K562 (cell line): ENCODE measurements at regions not wholly inside any gene's neighbourhood (a gene's known extent, or its start where the extent isn't known, plus 50 kb on each side); places are given as distances from the start of the nearest gene placed in this dataset.

Experiments
- ATAC-seq: fragments of 200-7000 bp; cut with Tn5 transposase; 3 replicates; pipeline ENCODE4 v1.9.1; 2020; ENCODE audit warnings: moderate library complexity
- BruUV-seq: library from RNA; stranded (reverse); fragments of 400-500 nt; replicated peaks from 2 replicates; lab custom pipeline; 2021; lab: Mats Ljungman, UMichigan
- CTCF ChIA-PET: fragments of 300-600 bp; formaldehyde crosslinking; extraction: SDS; loops from one replicate; lab custom pipeline; 2021; ENCODE audit warnings: low intra/inter-chr PET ratio; lab: Yijun Ruan, JAX
- POLR2A ChIA-PET: fragments of 300-600, 350-650 bp; sonication (Branson Sonifier 250); formaldehyde crosslinking; extraction: SDS; loops from one replicate; lab custom pipeline; 2021; ENCODE audit warnings: antibody characterized with exemption, inconsistent platforms; lab: Yijun Ruan, JAX
- DNase-seq, 4 experiments: peaks; one replicate each; pipeline versions ENCODE4 v3.0.0 to v3.0.0-alpha.2; 2011 to 2018; ENCODE audit warnings: low spot score in 3 of 4, mixed read lengths in 3 of 4; ENCODE audit errors: extremely low read depth in 1 of 4
- FAIRE-seq: peaks from 2 replicates; lab custom pipeline; 2011; peaks lifted over from hg19 to GRCh38; lab: Jason Lieb, UNC
- H2AFZ ChIP-seq: 2 replicates; pipeline ENCODE4 v1.6.0; 2011; ENCODE audit warnings: low read depth, low read length, control low read depth, inconsistent platforms
- H3K27ac ChIP-seq: fragments of 200-600 bp; 3 replicates; pipeline ENCODE4 v1.8.0; 2011; ENCODE audit warnings: low read depth, mild to moderate bottlenecking, control low read depth, inconsistent platforms, low read length, moderate library complexity, mixed read lengths; ENCODE audit errors: extremely low read depth
- H3K27me3 ChIP-seq, 2 experiments: fragments of 300-600 bp in 1 of 2; 2 replicates in 1 of 2; 3 replicates in 1 of 2; pipeline versions ENCODE4 v1.6.0 to v1.8.0; 2011; ENCODE audit warnings: inconsistent platforms in 2 of 2, low read length in 2 of 2, mild to moderate bottlenecking in 1 of 2, mixed read lengths in 1 of 2, moderate library complexity in 1 of 2; ENCODE audit not compliant: control insufficient read depth in 2 of 2, insufficient read depth in 2 of 2
- H3K36me3 ChIP-seq: fragments of 300-600 bp; 3 replicates; pipeline ENCODE4 v1.8.0; 2011; ENCODE audit warnings: mild to moderate bottlenecking, low read length, inconsistent platforms; ENCODE audit not compliant: control insufficient read depth, insufficient read depth
- H3K4me1 ChIP-seq, 2 experiments: fragments of 200-600 bp in 1 of 2; replicated peaks in 1 of 2; 2 replicates in 1 of 2; 3 replicates in 1 of 2; pipeline versions ENCODE4 v1.5.1 to v1.8.0; 2011; ENCODE audit warnings: inconsistent platforms in 2 of 2, low read length in 2 of 2, mild to moderate bottlenecking in 1 of 2, mixed read lengths in 1 of 2, moderate library complexity in 1 of 2; ENCODE audit not compliant: control insufficient read depth in 2 of 2, insufficient read depth in 2 of 2
- H3K4me2 ChIP-seq: 2 replicates; pipeline ENCODE4 v1.6.1; 2011; ENCODE audit warnings: low read length, control low read depth, inconsistent platforms, mixed read lengths; ENCODE audit not compliant: insufficient read depth
- H3K4me3 ChIP-seq: fragments of 200-600 bp; sonication (generic), shearing (Covaris generic); 2 replicates; pipeline ENCODE4 v1.5.1; 2016; ENCODE audit warnings: control low read depth, inconsistent platforms
- H3K79me2 ChIP-seq: fragments of 200-600 bp; 3 replicates; pipeline ENCODE4 v1.8.0; 2011; ENCODE audit warnings: low read length, inconsistent platforms; ENCODE audit not compliant: control insufficient read depth, insufficient read depth
- H3K9ac ChIP-seq, 2 experiments: 2 replicates each; pipeline versions ENCODE4 v1.6.0 to v1.6.1; 2011; ENCODE audit warnings: low read depth in 2 of 2, low read length in 2 of 2, control low read depth in 1 of 2, inconsistent platforms in 1 of 2, mild to moderate bottlenecking in 1 of 2, mixed read lengths in 1 of 2; ENCODE audit not compliant: insufficient read depth in 1 of 2
- H3K9me1 ChIP-seq: one replicate; pipeline ENCODE4 v1.6.0; 2011; ENCODE audit warnings: inconsistent platforms, mild to moderate bottlenecking, low read length, moderate library complexity; ENCODE audit not compliant: control insufficient read depth, insufficient read depth
- H3K9me3 ChIP-seq: replicated peaks from 2 replicates; pipeline ENCODE4 v1.5.1; 2011; ENCODE audit warnings: low read depth, low read length, inconsistent platforms; ENCODE audit not compliant: control insufficient read depth, insufficient read depth
- H4K20me1 ChIP-seq: replicated peaks from 2 replicates; pipeline ENCODE4 v1.6.1; 2011; ENCODE audit warnings: low read length, inconsistent platforms, mixed read lengths; ENCODE audit not compliant: control insufficient read depth, insufficient read depth
- BCL6 ChIP-seq: fragments of 250-450 bp; sonication (Bioruptor Pico); IDR thresholded peaks from 2 replicates; pipeline ENCODE4 v1.4.0; 2020
- HSF4 ChIP-seq: fragments of 250-450 bp; sonication (Bioruptor Pico); IDR thresholded peaks from 2 replicates; pipeline ENCODE4 v2.1.2; 2022; ENCODE audit warnings: mild to moderate bottlenecking, moderate library complexity, borderline replicate concordance
- MYC ChIP-seq, 2 experiments: fragments of 250-450 bp in 1 of 2; sonication (Bioruptor Pico) in 1 of 2; IDR thresholded peaks; 2 replicates each; pipeline versions ENCODE4 v1.5.1 to v1.6.1; 2012 to 2021; ENCODE audit warnings: low read depth in 2 of 2, borderline replicate concordance in 1 of 2, improper control_type of control experiment in 1 of 2, low read length in 1 of 2, mild to moderate bottlenecking in 1 of 2, moderate library complexity in 1 of 2
- NONO ChIP-seq, 2 experiments: fragments of 200-400 bp in 1 of 2; fragments of 450-650 bp in 1 of 2; formaldehyde crosslinking in 1 of 2; IDR thresholded peaks; 2 replicates each; pipeline ENCODE4 v1.6.1; 2017; ENCODE audit warnings: low read depth in 2 of 2, mild to moderate bottlenecking in 2 of 2, moderate library complexity in 2 of 2, low read length in 1 of 2
- PHB2 ChIP-seq: fragments of 450-650 bp; IDR thresholded peaks from 2 replicates; pipeline ENCODE4 v1.6.1; 2017; ENCODE audit warnings: low read depth
- TRIM28 ChIP-seq: fragments of 450-650 bp; IDR thresholded peaks from 2 replicates; pipeline ENCODE4 v1.6.1; 2017
- WGBS: fragments of 100-300 bp; shearing (Covaris generic); methylation state at CpG from one replicate; pipeline ENCODE4 v1.1.6; 2016; ENCODE audit warnings: low coverage, mixed read lengths; ENCODE audit not compliant: insufficient coverage; ENCODE audit errors: missing lambda C conversion rate; 5-methylcytosine and 5-hydroxymethylcytosine counted together
- in situ Hi-C: fragments of 300-500 bp; cut with MboI; formaldehyde crosslinking; loops from 4 replicates; pipeline ENCODE4 v1.15.0; 2018; ENCODE audit warnings: inconsistent platforms, mixed read lengths
- intact Hi-C: fragments of 100-400 bp; cut with micrococcal nuclease; formaldehyde crosslinking; loops from 2 replicates; pipeline ENCODE4 v1.14.2; 2022
- TF ChIP-seq, protein P1 (sequence below): fragments of 250-450 bp; sonication (Bioruptor Pico); IDR thresholded peaks from 2 replicates; pipeline ENCODE4 v1.4.0; 2020; ENCODE audit warnings: mild to moderate bottlenecking, moderate library complexity
- TF ChIP-seq, protein P2 (sequence below): fragments of 450-650 bp; IDR thresholded peaks from 2 replicates; pipeline ENCODE4 v1.6.1; 2016; ENCODE audit warnings: mild to moderate bottlenecking, moderate library complexity

DNA sequence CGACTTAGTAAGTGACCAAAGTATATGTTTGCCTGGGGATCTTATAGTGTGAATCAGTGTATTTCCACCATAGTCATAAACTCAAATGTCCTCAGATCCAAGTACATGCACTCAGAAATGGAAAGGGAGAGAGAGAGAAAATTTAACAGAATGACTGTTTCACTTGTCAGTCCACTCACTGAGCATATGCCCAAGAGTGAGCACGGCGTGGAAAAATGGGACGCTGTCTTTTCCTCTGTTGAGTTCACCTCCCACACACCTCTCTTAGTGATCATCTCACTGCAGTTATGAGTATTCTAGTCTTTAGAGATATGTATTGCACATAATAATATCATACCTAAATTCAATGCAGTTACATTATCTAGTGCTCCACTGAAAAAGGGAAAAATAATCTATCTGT lies 156.8 kb upstream of the PRMT6 start:
- ATAC-seq = no peak
- ChIA-PET CTCF (no interaction called here), POLR2A (no interaction called here)
- Histone ChIP-seq H3K4me3 (no peak overlapping the region), H3K4me1 (no peaks in the 10 kb centered on the region), H2AFZ (no peak overlapping the region), H3K27me3 (no peaks in the 10 kb centered on the region), H3K9ac (no peak overlapping the region), H3K36me3 (no peaks in the 10 kb centered on the region), H3K4me2 (no peak overlapping the region), H3K27ac (no peak overlapping the region), H3K9me1 (no peaks in the 10 kb centered on the region), H3K79me2 (no peaks in the 10 kb centered on the region), H3K9me3 (no peaks in the 10 kb centered on the region), H4K20me1 (no peaks in the 10 kb centered on the region)
- in situ Hi-C loops (no loop called here), intact Hi-C loops (no loop called here)
- DNase-seq = no peak
- no TSS peak for BruUV-seq
- 4% methylated on average over 4 of the region's 4 CpGs for WGBS
- FAIRE-seq = no peak
- no peak for TF ChIP-seq NONO (IDR thresholded peaks at IDR 0.05; ENCODE audit: low read depth in 2 of 2, low read length in 1 of 2)
- no peak for TF ChIP-seq PHB2
- TF ChIP-seq TRIM28 = no peak
- no peak for TF ChIP-seq MYC (IDR thresholded peaks at IDR 0.05; ENCODE audit: low read depth, low read length)
- TF ChIP-seq MYC (CRISPR knock-in tag; IDR thresholded peaks at IDR 0.05; ENCODE audit: borderline replicate concordance, low read depth) = no peak
- TF ChIP-seq, protein P1, sequence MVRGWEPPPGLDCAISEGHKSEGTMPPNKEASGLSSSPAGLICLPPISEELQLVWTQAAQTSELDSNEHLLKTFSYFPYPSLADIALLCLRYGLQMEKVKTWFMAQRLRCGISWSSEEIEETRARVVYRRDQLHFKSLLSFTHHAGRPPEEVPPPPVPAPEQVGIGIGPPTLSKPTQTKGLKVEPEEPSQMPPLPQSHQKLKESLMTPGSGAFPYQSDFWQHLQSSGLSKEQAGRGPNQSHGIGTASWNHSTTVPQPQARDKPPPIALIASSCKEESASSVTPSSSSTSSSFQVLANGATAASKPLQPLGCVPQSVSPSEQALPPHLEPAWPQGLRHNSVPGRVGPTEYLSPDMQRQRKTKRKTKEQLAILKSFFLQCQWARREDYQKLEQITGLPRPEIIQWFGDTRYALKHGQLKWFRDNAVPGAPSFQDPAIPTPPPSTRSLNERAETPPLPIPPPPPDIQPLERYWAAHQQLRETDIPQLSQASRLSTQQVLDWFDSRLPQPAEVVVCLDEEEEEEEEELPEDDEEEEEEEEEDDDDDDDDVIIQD = no peak
- TF ChIP-seq, protein P2, sequence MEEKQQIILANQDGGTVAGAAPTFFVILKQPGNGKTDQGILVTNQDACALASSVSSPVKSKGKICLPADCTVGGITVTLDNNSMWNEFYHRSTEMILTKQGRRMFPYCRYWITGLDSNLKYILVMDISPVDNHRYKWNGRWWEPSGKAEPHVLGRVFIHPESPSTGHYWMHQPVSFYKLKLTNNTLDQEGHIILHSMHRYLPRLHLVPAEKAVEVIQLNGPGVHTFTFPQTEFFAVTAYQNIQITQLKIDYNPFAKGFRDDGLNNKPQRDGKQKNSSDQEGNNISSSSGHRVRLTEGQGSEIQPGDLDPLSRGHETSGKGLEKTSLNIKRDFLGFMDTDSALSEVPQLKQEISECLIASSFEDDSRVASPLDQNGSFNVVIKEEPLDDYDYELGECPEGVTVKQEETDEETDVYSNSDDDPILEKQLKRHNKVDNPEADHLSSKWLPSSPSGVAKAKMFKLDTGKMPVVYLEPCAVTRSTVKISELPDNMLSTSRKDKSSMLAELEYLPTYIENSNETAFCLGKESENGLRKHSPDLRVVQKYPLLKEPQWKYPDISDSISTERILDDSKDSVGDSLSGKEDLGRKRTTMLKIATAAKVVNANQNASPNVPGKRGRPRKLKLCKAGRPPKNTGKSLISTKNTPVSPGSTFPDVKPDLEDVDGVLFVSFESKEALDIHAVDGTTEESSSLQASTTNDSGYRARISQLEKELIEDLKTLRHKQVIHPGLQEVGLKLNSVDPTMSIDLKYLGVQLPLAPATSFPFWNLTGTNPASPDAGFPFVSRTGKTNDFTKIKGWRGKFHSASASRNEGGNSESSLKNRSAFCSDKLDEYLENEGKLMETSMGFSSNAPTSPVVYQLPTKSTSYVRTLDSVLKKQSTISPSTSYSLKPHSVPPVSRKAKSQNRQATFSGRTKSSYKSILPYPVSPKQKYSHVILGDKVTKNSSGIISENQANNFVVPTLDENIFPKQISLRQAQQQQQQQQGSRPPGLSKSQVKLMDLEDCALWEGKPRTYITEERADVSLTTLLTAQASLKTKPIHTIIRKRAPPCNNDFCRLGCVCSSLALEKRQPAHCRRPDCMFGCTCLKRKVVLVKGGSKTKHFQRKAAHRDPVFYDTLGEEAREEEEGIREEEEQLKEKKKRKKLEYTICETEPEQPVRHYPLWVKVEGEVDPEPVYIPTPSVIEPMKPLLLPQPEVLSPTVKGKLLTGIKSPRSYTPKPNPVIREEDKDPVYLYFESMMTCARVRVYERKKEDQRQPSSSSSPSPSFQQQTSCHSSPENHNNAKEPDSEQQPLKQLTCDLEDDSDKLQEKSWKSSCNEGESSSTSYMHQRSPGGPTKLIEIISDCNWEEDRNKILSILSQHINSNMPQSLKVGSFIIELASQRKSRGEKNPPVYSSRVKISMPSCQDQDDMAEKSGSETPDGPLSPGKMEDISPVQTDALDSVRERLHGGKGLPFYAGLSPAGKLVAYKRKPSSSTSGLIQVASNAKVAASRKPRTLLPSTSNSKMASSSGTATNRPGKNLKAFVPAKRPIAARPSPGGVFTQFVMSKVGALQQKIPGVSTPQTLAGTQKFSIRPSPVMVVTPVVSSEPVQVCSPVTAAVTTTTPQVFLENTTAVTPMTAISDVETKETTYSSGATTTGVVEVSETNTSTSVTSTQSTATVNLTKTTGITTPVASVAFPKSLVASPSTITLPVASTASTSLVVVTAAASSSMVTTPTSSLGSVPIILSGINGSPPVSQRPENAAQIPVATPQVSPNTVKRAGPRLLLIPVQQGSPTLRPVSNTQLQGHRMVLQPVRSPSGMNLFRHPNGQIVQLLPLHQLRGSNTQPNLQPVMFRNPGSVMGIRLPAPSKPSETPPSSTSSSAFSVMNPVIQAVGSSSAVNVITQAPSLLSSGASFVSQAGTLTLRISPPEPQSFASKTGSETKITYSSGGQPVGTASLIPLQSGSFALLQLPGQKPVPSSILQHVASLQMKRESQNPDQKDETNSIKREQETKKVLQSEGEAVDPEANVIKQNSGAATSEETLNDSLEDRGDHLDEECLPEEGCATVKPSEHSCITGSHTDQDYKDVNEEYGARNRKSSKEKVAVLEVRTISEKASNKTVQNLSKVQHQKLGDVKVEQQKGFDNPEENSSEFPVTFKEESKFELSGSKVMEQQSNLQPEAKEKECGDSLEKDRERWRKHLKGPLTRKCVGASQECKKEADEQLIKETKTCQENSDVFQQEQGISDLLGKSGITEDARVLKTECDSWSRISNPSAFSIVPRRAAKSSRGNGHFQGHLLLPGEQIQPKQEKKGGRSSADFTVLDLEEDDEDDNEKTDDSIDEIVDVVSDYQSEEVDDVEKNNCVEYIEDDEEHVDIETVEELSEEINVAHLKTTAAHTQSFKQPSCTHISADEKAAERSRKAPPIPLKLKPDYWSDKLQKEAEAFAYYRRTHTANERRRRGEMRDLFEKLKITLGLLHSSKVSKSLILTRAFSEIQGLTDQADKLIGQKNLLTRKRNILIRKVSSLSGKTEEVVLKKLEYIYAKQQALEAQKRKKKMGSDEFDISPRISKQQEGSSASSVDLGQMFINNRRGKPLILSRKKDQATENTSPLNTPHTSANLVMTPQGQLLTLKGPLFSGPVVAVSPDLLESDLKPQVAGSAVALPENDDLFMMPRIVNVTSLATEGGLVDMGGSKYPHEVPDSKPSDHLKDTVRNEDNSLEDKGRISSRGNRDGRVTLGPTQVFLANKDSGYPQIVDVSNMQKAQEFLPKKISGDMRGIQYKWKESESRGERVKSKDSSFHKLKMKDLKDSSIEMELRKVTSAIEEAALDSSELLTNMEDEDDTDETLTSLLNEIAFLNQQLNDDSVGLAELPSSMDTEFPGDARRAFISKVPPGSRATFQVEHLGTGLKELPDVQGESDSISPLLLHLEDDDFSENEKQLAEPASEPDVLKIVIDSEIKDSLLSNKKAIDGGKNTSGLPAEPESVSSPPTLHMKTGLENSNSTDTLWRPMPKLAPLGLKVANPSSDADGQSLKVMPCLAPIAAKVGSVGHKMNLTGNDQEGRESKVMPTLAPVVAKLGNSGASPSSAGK = no peak
- TF ChIP-seq HSF4 (CRISPR knock-in tag) = no peak
- TF ChIP-seq BCL6 (CRISPR knock-in tag) = no peak
